ENCODE measurements at regions not wholly inside any gene's neighbourhood (a gene's known extent, or its start where the extent isn't known, plus 50 kb on each side); places are given as distances from the start of the nearest gene placed in this dataset.

- TF ChIP-seq, protein P1, sequence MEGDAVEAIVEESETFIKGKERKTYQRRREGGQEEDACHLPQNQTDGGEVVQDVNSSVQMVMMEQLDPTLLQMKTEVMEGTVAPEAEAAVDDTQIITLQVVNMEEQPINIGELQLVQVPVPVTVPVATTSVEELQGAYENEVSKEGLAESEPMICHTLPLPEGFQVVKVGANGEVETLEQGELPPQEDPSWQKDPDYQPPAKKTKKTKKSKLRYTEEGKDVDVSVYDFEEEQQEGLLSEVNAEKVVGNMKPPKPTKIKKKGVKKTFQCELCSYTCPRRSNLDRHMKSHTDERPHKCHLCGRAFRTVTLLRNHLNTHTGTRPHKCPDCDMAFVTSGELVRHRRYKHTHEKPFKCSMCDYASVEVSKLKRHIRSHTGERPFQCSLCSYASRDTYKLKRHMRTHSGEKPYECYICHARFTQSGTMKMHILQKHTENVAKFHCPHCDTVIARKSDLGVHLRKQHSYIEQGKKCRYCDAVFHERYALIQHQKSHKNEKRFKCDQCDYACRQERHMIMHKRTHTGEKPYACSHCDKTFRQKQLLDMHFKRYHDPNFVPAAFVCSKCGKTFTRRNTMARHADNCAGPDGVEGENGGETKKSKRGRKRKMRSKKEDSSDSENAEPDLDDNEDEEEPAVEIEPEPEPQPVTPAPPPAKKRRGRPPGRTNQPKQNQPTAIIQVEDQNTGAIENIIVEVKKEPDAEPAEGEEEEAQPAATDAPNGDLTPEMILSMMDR (IDR thresholded peaks at IDR 0.05): no peak
- TF ChIP-seq POLR2AphosphoS5 (IDR thresholded peaks at IDR 0.05) (no peak), POLR2A (IDR thresholded peaks at IDR 0.05) (no peak)
Measured at GRCh38 chr14:81691931-81692330, 158.3 kb upstream of the SEL1L start.

Data from upper lobe of left lung (tissue), 4 donors.